Vagina (tissue), 2 donors: ENCODE measurements at regions not wholly inside any gene's neighbourhood (a gene's known extent, or its start where the extent isn't known, plus 50 kb on each side); places are given as distances from the start of the nearest gene placed in this dataset.

Experiments
- CTCF ChIP-seq, 3 experiments: fragments of 450-650 bp in 2 of 3; fragments of 200-600 bp in 1 of 3; sonication (generic) in 1 of 3; IDR thresholded peaks; one replicate each; pipeline ENCODE4 v1.5.1; 2017 to 2019; ENCODE audit warnings: antibody characterized with exemption in 3 of 3, mild to moderate bottlenecking in 2 of 3, moderate library complexity in 2 of 3
- POLR2A ChIP-seq, 2 donors: fragments of 450-650 bp; IDR thresholded peaks; one replicate each; pipeline ENCODE4 v1.6.1; 2017; ENCODE audit warnings: antibody characterized with exemption in 2 of 2, mild to moderate bottlenecking in 2 of 2, moderate library complexity in 2 of 2
- POLR2AphosphoS5 ChIP-seq, 2 donors: sonication (generic); formaldehyde crosslinking; IDR thresholded peaks; one replicate each; pipeline ENCODE4 v1.9.0; 2017; ENCODE audit warnings: antibody characterized with exemption in 2 of 2, mild to moderate bottlenecking in 2 of 2, low read depth in 1 of 2; ENCODE audit not compliant: insufficient read depth in 1 of 2

GRCh38 chr5:179472174-179472573, 78.2 kb upstream of the RUFY1 start:
- TF ChIP-seq POLR2AphosphoS5 (IDR thresholded peaks at IDR 0.05; ENCODE audit: insufficient read depth in 1 of 2, low read depth in 1 of 2), result no peak
- TF ChIP-seq CTCF (IDR thresholded peaks at IDR 0.05), result no peak
- no peak for TF ChIP-seq POLR2A (IDR thresholded peaks at IDR 0.05)
